ENCODE measurements at regions not wholly inside any gene's neighbourhood (a gene's known extent, or its start where the extent isn't known, plus 50 kb on each side); places are given as distances from the start of the nearest gene placed in this dataset.
A peak's percentile ranks its signal among the peaks of the same experiment; 100 is the strongest.

GRCh38 chr5:6273749-6274148 is 104.6 kb downstream of the MED10 start:
- Histone ChIP-seq H3K4me1 (replicated peaks in 1 of 2) (no peaks in the 10 kb centered on the region), H3K36me3 (replicated peaks in 1 of 2) (no peaks in the 10 kb centered on the region), H3K4me3 (no peak overlapping the region), H3K27me3 (no peaks in the 10 kb centered on the region), H3K27ac (no peak overlapping the region), H3K9me3 (replicated peaks in 1 of 3) (no peaks in the 10 kb centered on the region)
- no peak for DNase-seq
- TF ChIP-seq CTCF (IDR thresholded peaks at IDR 0.05) (no peak), POLR2A (IDR thresholded peaks at IDR 0.05) (no peak)
- intact Hi-C loops (cut with DNase I), result no loop called here
- WGBS, 4 donors, result 60 to 94% (median 86%) methylated on average over 4 of the region's 4 CpGs

GRCh38 chr5:6273090-6273735 is 105.1 kb downstream of the MED10 start:
- no peak for DNase-seq
- no peaks in the 10 kb centered on the region for H3K4me1 ChIP-seq (replicated peaks in 1 of 2)
- no peak overlapping the region for H3K4me3 ChIP-seq
- no peaks in the 10 kb centered on the region for H3K36me3 ChIP-seq (replicated peaks in 1 of 2)
- 86 to 88% (median 87%) methylated on average over 10 of the region's 10 CpGs for WGBS, 4 donors
- H3K27ac ChIP-seq, result no peak overlapping the region
- TF ChIP-seq POLR2A (IDR thresholded peaks at IDR 0.05) (no peak), CTCF (IDR thresholded peaks at IDR 0.05) (no peak)
- intact Hi-C loops (cut with DNase I), result no loop called here
- no peaks in the 10 kb centered on the region for H3K9me3 ChIP-seq (replicated peaks in 1 of 3)
- no peaks in the 10 kb centered on the region for H3K27me3 ChIP-seq

- 83 to 92% (median 86%) methylated on average over 7 of the region's 7 CpGs for WGBS, 4 donors
- Histone ChIP-seq H3K9me3 (replicated peaks in 1 of 3) (no peaks in the 10 kb centered on the region), H3K4me1 (replicated peaks in 1 of 2) (peaks cover 0 to 8% of the 10 kb centered on the region in 2 donors), H3K27me3 (no peaks in the 10 kb centered on the region), H3K4me3 (no peak overlapping the region), H3K36me3 (replicated peaks in 1 of 2) (no peaks in the 10 kb centered on the region), H3K27ac (no peak overlapping the region)
- DNase-seq, result no peak
- intact Hi-C loops (cut with DNase I), result no loop called here
- TF ChIP-seq CTCF (IDR thresholded peaks at IDR 0.05) (no peak), POLR2A (IDR thresholded peaks at IDR 0.05) (no peak)
Measured at GRCh38 chr5:6269925-6270324, 108.4 kb downstream of the MED10 start.

GRCh38 chr5:6266671-6267197 is 111.6 kb downstream of the MED10 start:
- intact Hi-C loops (cut with DNase I), result no loop called here
- H3K27ac ChIP-seq, result peak overlapping the region in 2 of 5 donors; percentile 43 to 47
- no peaks in the 10 kb centered on the region for H3K9me3 ChIP-seq (replicated peaks in 1 of 3)
- H3K36me3 ChIP-seq (replicated peaks in 1 of 2), result no peaks in the 10 kb centered on the region
- no peak for DNase-seq
- WGBS, 4 donors, result 52 to 68% (median 64%) methylated on average over 3 of the region's 3 CpGs
- no peaks in the 10 kb centered on the region for H3K27me3 ChIP-seq
- H3K4me3 ChIP-seq, result no peak overlapping the region
- TF ChIP-seq POLR2A (IDR thresholded peaks at IDR 0.05) (no peak), CTCF (IDR thresholded peaks at IDR 0.05) (no peak)
- peaks cover 0 to 17% of the 10 kb centered on the region in 2 donors for H3K4me1 ChIP-seq (replicated peaks in 1 of 2)

All from adrenal gland (tissue), 9 donors.